HCT116 (cell line): ENCODE measurements at regions not wholly inside any gene's neighbourhood (a gene's known extent, or its start where the extent isn't known, plus 50 kb on each side); places are given as distances from the start of the nearest gene placed in this dataset.

ENCODE experiments used
- ATAC-seq: fragments of 200-7000 bp; cut with Tn5 transposase; 2 replicates; pipeline ENCODE4 v1.9.1; 2020; ENCODE audit warnings: mild to moderate bottlenecking, moderate library complexity
- BruUV-seq: library from RNA; stranded (reverse); fragments of 400-500 nt; replicated peaks from 2 replicates; lab custom pipeline; 2021; lab: Mats Ljungman, UMichigan
- CTCF ChIA-PET: fragments of 300-600 bp; sonication (Branson Sonifier 250); formaldehyde crosslinking; loops from one replicate; lab custom pipeline; 2021; ENCODE audit warnings: antibody characterized with exemption; lab: Charles Lee
- POLR2A ChIA-PET: fragments of 300-600, 350-600 bp; sonication (Branson Sonifier 250); formaldehyde crosslinking; loops from one replicate; lab custom pipeline; 2021; ENCODE audit warnings: antibody characterized with exemption; lab: Charles Lee
- RAD21 ChIA-PET, 2 experiments: fragments of 300-600 bp; sonication (Branson Sonifier 250); formaldehyde crosslinking; loops; one replicate each; lab custom pipeline; 2023; ENCODE audit warnings: low total read pairs in 2 of 2; ENCODE audit not compliant: uncharacterized antibody in 2 of 2, unreplicated experiment in 2 of 2, low non-redundant PET in 1 of 2; lab: Charles Lee
- DNase-seq: peaks from one replicate; pipeline ENCODE4 v3.0.0-alpha.2; 2010; ENCODE audit warnings: low read depth, low spot score
- H2AFZ ChIP-seq: fragments of 200-600 bp; shearing (Covaris generic), sonication (generic); 2 replicates; pipeline ENCODE4 v1.6.1; 2017; ENCODE audit warnings: low read depth, mixed run types, mixed read lengths, antibody characterized with exemption, low read length; ENCODE audit not compliant: poor library complexity, severe bottlenecking
- H3K27ac ChIP-seq: 2 replicates; pipeline ENCODE4 v1.5.1; 2012; ENCODE audit warnings: low read depth, low read length
- H3K27me3 ChIP-seq: fragments of 200-600 bp; sonication (generic); 2 replicates; pipeline ENCODE4 v1.6.1; 2016; ENCODE audit warnings: mixed run types, low read length, mixed read lengths; ENCODE audit not compliant: insufficient read depth
- H3K36me3 ChIP-seq, 2 experiments: fragments of 200-500 bp in 1 of 2; fragments of 200-600 bp in 1 of 2; sonication (Bioruptor generic) in 1 of 2; sonication (generic) in 1 of 2; 2 replicates each; pipeline versions ENCODE4 v1.5.1 to v1.6.1; 2014 to 2016; ENCODE audit warnings: low read length in 2 of 2, inconsistent platforms in 1 of 2, mixed read lengths in 1 of 2, mixed run types in 1 of 2; ENCODE audit not compliant: insufficient read depth in 2 of 2, control insufficient read depth in 1 of 2
- H3K4me1 ChIP-seq, 2 experiments: fragments of 200-600 bp in 1 of 2; sonication (generic) in 1 of 2; 2 replicates each; pipeline versions ENCODE4 v1.5.1 to v1.6.1; 2012 to 2017; ENCODE audit warnings: low read length in 2 of 2, inconsistent platforms in 1 of 2, mild to moderate bottlenecking in 1 of 2, mixed read lengths in 1 of 2, mixed run types in 1 of 2, moderate library complexity in 1 of 2; ENCODE audit not compliant: insufficient read depth in 2 of 2, control insufficient read depth in 1 of 2
- H3K4me2 ChIP-seq: fragments of 200-600 bp; sonication (generic); 2 replicates; pipeline ENCODE4 v1.6.1; 2017; ENCODE audit warnings: mixed run types, low read length, mixed read lengths
- H3K4me3 ChIP-seq, 2 experiments: fragments of 200-600 bp in 1 of 2; sonication (generic) in 1 of 2; replicated peaks in 1 of 2; 2 replicates each; pipeline ENCODE4 v1.5.1; 2011 to 2016; ENCODE audit warnings: low read length in 2 of 2, control low read depth in 1 of 2, low read depth in 1 of 2, mild to moderate bottlenecking in 1 of 2, mixed read lengths in 1 of 2, mixed run types in 1 of 2
- H3K79me2 ChIP-seq: fragments of 200-600 bp; sonication (generic); 2 replicates; pipeline ENCODE4 v1.6.1; 2017; ENCODE audit warnings: mild to moderate bottlenecking, mixed run types, low read length, moderate library complexity, mixed read lengths; ENCODE audit not compliant: insufficient read depth
- H3K9ac ChIP-seq: fragments of 200-600 bp; sonication (generic); 2 replicates; pipeline ENCODE4 v1.6.1; 2016; ENCODE audit warnings: low read length, mixed read lengths
- H3K9me2 ChIP-seq: fragments of 200-600 bp; sonication (generic), shearing (Covaris generic); 2 replicates; pipeline ENCODE4 v1.6.1; 2017; ENCODE audit warnings: mixed run types, mild to moderate bottlenecking, moderate library complexity; ENCODE audit not compliant: insufficient read depth
- H3K9me3 ChIP-seq, 2 experiments: fragments of 200-500 bp in 1 of 2; fragments of 200-600 bp in 1 of 2; sonication (Bioruptor generic) in 1 of 2; sonication (generic) in 1 of 2; 2 replicates each; pipeline ENCODE4 v1.6.1; 2014 to 2017; ENCODE audit warnings: low read length in 2 of 2, mixed read lengths in 2 of 2, inconsistent platforms in 1 of 2, low read depth in 1 of 2, mild to moderate bottlenecking in 1 of 2, mixed run types in 1 of 2, moderate library complexity in 1 of 2; ENCODE audit not compliant: control insufficient read depth in 1 of 2, insufficient read depth in 1 of 2
- H4K20me1 ChIP-seq: fragments of 200-600 bp; sonication (generic), shearing (Covaris generic); 2 replicates; pipeline ENCODE4 v1.6.1; 2017; ENCODE audit warnings: mixed run types, mild to moderate bottlenecking, moderate library complexity; ENCODE audit not compliant: insufficient read depth
- EGR1 ChIP-seq: IDR thresholded peaks from 2 replicates; pipeline ENCODE4 v1.6.1; 2012; ENCODE audit warnings: low read depth
- ELF1 ChIP-seq: IDR thresholded peaks from 2 replicates; pipeline ENCODE4 v1.6.1; 2012; ENCODE audit warnings: low read depth, borderline replicate concordance
- EZH2 ChIP-seq: fragments of 200-600 bp; sonication (generic); IDR thresholded peaks from 2 replicates; pipeline ENCODE4 v1.6.1; 2017; ENCODE audit warnings: antibody characterized with exemption, mixed run types
- EZH2phosphoT487 ChIP-seq: fragments of 200-600 bp; IDR thresholded peaks from 2 replicates; pipeline ENCODE4 v1.6.1; 2018; ENCODE audit warnings: antibody characterized with exemption, borderline replicate concordance
- FOSL1 ChIP-seq: IDR thresholded peaks from 2 replicates; pipeline ENCODE4 v1.6.1; 2012; ENCODE audit warnings: low read depth
- POLR2AphosphoS5 ChIP-seq: IDR thresholded peaks from 2 replicates; pipeline ENCODE4 v1.6.1; 2011; ENCODE audit warnings: mild to moderate bottlenecking, low read depth, low read length, moderate library complexity
- ZFX ChIP-seq: fragments of 450-650 bp; IDR thresholded peaks from 2 replicates; pipeline ENCODE4 v1.6.1; 2017
- intact Hi-C: fragments of 100-400 bp; cut with micrococcal nuclease; formaldehyde crosslinking; loops from 2 replicates; pipeline ENCODE4 v1.10.0; 2022
- TF ChIP-seq, protein P1 (sequence below): IDR thresholded peaks from 2 replicates; pipeline ENCODE4 v1.6.1; 2012

DNA sequence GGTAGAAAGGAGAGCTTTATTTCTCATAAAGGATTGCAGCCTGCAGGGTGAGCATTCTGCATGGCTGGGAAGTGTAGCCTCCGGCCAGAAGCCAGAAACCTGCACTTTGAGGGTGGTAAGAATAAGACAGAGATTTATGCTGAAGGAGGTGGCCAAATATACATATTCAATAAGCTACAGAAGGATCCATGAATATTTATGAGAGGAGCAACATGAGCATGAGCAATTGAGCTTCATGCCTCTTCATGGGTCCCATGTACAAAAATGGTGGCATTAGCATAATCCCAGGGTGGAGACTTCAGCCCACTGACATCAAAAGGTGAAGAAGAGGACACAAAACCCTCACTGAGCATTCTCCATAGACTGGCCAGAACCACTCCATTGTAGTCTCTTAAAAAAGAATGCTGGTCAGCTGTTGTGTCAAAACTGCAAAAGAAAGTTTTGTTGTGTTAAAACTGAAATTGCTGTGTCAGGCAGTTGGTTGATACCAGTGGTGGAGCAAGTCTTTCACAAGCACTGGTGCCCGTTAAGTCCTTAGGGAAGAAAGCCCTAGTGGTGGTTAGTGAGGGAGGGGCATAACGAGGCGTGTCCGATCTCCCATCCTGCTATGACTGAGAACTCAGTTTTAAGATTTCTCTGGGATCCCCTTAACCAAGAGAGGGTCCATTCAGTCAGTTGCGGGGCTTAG is 160.8 kb upstream of the MAP1B start:
- CTCF ChIA-PET: no interaction called here
- ATAC-seq (no peak), DNase-seq (no peak)
- no peaks in the 10 kb centered on the region for H3K79me2 ChIP-seq
- RAD21 ChIA-PET: no interaction called here
- POLR2A ChIA-PET: no interaction called here
- no peak overlapping the region for H3K9ac ChIP-seq
- no peaks in the 10 kb centered on the region for H3K36me3 ChIP-seq
- no peak overlapping the region for H3K27ac ChIP-seq
- no peaks in the 10 kb centered on the region for H3K4me1 ChIP-seq
- no peaks in the 10 kb centered on the region for H4K20me1 ChIP-seq
- TF ChIP-seq FOSL1 (no peak), EZH2 (no peak), EZH2phosphoT487 (no peak), ZFX (no peak), ELF1 (no peak), EGR1 (no peak)
- TF ChIP-seq, protein P1, sequence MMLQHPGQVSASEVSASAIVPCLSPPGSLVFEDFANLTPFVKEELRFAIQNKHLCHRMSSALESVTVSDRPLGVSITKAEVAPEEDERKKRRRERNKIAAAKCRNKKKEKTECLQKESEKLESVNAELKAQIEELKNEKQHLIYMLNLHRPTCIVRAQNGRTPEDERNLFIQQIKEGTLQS: no peak
- no peak overlapping the region for H2AFZ ChIP-seq
- no peak overlapping the region for H3K4me3 ChIP-seq
- no peaks in the 10 kb centered on the region for H3K9me3 ChIP-seq
- H3K4me2 ChIP-seq: no peak overlapping the region
- H3K27me3 ChIP-seq: no peaks in the 10 kb centered on the region
- BruUV-seq: no TSS peak
- intact Hi-C loops: no loop called here
- H3K9me2 ChIP-seq: no peaks in the 10 kb centered on the region

DNA sequence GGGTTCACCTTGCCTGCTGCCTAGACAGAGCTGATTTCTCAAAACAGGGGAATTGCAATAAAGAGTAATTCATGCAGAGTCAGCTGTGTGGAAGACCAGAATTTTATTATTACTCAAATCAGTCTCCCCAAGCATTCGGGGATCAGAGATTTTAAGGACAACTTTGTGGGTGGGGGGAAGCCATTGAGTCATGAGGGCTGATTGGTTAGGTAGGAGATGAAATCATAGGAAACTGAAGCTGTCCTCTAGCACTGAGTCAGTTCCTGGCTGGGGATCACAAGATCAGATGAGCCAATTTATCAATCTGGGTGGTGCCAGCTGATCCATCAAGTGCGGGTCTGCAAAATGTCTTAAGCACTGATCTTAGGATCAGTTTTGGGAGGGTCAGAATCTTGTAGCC is 159.1 kb upstream of the MAP1B start:
- no TSS peak for BruUV-seq
- RAD21 ChIA-PET: no interaction called here

More for the DNA sequence above, 159.1 kb upstream of the MAP1B start:
- POLR2A ChIA-PET: no interaction called here
- Histone ChIP-seq H3K4me2 (no peak overlapping the region), H4K20me1 (no peaks in the 10 kb centered on the region), H3K4me3 (no peak overlapping the region), H3K27ac (no peak overlapping the region), H3K9me2 (no peaks in the 10 kb centered on the region), H3K79me2 (no peaks in the 10 kb centered on the region), H3K9ac (no peak overlapping the region), H3K36me3 (no peaks in the 10 kb centered on the region), H3K27me3 (no peaks in the 10 kb centered on the region), H3K9me3 (no peaks in the 10 kb centered on the region), H3K4me1 (no peaks in the 10 kb centered on the region), H2AFZ (no peak overlapping the region)
- TF ChIP-seq POLR2AphosphoS5: no peak
- CTCF ChIA-PET: no interaction called here
- ATAC-seq (no peak), DNase-seq (no peak)
- intact Hi-C loops: no loop called here
